NCI-H82 treated with DMSO at 0.1 percent for 48 hours (cell line): ENCODE measurements at regions not wholly inside any gene's neighbourhood (a gene's known extent, or its start where the extent isn't known, plus 50 kb on each side); places are given as distances from the start of the nearest gene placed in this dataset.
"Not testable (repeated sequence)": the region's sequence is repeated elsewhere in the genome, so short reads cannot be mapped to it uniquely, and the experiment has no call there.

Experiments used
- DNase-seq: peaks from one replicate; lab custom pipeline; 2025; ENCODE audit not compliant: unreplicated experiment; lab: John Stamatoyannopoulos, UW

DNA sequence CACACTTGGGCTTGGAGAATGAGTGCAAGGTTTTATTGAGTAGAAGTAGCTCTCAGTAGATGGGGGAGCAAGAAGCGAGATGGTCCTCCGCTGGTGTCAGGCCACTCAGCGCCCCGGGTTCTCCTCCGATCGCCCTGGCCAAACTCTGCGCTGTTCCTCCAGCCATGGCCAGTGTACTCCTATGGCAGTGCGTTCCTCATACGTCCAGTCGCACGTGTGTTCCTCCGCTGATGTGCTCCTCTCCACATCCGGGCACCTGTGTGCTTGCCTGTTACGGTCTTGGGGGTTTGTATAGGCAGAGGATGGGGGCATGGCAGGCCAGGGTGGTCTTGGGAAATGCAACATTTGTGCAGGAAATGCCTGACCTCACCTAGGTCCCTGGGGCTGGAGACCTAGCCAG, 1899.4 kb downstream of the PCDH9 start:
- DNase-seq, result no peak

DNA sequence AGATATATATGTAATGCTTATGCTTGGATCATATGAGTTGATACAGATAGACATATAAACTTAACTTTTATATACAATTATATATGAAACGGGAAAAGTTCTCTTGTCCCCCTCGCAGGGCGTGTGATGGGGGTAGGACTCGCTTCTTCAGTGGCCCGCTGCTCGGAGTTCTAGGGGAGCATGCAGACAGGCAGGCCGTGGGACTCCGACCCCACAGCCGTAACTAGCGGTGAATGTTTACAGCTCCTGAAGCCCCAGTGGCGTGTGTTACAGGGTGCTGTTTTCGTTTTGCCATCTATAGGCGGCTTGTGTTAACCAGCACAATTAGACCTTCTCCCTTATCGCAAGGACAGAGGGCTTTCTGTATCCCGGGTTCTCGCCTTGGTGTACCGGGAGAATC, 1899.8 kb downstream of the PCDH9 start:
- no peak for DNase-seq

DNA sequence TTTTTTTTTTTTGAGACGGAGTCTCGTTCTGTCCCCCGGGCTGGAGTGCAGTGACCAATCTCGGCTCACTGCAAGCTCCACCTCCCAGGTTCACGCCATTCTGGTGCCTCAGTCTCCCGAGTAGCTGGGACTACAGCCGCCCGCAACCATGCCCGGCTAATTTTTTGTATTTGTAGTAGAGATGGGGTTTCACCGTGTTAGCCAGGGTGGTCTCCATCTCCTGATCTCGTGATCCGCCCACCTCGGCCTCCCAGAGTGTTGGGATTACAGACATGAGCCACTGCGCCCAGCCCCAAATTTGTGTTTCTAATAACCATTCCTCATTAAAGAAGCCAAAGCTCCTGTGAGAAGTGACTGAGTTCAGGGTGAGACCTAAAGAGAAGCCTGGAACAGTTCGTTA, 1906.9 kb downstream of the PCDH9 start:
- DNase-seq, result not testable (repeated sequence)

DNA sequence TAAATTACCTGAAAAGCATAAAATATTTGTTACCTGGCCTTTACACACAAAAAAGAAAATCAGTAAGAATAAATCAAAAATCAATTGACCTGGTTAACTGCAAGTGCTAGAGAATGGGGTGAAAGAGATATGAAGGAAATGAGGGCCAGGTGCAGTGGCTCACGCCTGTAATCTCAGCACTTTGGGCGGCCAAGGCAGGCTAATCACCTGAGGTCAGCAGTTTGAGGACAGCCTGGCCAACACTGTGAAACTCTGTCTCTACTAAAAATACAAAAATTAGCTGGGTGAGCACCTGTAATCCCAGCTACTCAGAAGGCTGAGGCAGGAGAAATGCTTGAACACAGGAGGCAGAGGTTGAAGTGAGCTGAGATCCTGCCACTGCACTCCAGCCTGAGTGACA, 1908.7 kb downstream of the PCDH9 start:
- DNase-seq, result not testable (repeated sequence)

DNA sequence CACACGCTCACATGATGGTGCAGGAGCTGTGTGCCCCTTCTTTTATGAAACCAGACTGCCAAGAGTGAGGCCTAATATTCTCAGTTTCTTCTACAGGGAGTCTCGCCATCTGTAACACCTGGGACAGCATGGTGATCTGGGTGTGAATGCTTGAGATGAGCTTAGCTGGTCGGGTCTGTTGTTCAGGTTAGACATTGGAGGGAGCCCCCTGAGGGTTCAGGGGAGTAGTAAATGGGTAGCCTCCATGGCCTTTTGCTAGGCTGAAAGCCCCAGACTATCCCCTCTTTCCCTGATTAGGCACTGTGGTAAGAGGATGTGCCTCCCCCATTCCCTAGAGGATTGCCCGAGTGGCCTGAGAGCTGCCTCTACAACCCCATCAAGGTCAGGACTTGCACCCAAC, 1916.1 kb downstream of the PCDH9 start:
- DNase-seq, result no peak

DNA sequence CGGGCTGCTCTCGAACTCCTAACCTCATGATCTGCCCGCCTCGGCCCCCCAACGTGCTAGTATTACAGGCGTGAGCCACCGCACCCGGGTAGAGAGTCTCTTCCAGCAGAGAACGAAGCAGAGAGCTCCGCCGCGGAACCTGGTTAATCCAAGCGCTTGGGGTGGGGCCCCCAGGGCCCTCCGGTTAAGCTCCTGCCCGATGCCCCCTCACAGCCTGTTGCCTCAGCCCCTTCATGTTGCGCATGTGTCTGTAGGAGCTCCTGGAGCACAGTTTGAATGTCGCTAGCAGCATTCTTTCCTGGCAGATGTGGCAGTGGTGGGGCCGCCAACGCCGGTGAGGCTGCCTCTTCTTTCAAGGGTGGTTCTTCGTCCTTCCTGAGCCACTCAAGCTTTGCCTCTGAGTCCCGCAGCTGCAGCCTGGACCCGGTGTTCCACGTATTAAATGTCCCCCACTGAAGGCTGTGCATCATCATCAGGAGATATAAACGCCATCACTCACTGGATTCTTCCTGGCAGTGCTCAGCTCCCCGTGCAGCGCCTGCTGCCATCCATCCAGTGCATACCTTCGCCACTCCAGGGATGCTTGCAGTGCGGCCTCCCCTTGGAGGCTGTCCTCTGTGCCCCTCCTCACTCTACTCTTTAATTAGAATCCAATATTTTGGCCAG, 1919.3 kb downstream of the PCDH9 start:
- no peak for DNase-seq

DNA sequence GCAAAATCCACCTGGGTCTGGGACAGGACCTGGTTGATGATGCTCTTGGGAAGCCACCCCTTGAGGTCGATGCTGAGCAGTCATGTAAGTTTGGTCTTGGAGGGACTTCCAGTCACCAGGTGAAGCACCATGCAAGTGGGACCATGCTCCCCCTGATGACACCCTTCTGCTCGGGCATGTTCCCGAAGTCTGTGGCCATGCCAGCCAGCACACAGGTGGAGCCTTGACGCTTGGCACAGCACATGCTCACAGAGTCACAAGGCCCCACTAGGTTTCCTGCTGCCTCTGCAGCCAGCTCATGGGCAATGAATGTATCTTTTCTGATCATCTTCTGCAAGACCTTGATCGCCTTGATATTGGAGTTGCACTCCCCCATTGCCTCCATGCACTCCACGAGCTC, 1920.2 kb downstream of the PCDH9 start:
- DNase-seq, result no peak

DNA sequence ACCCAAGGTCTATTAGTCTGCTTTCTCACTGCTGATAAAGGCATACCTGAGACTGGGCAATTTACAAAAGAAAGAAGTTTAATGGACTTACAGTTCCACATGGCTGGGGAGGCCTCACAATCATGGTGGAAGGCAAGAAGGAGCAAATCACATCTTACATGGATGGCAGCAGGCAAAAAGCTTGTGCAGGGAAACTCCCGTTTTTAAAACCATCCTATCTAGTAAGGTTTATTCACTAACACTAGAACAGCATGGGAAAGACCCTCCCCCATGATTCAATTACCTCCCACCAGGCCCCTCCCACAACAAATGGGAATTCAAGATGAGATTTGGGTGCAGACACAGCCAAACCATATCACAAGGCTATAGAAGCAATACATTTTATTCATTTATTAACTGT, 1921.4 kb downstream of the PCDH9 start:
- DNase-seq, result not testable (repeated sequence)

DNA sequence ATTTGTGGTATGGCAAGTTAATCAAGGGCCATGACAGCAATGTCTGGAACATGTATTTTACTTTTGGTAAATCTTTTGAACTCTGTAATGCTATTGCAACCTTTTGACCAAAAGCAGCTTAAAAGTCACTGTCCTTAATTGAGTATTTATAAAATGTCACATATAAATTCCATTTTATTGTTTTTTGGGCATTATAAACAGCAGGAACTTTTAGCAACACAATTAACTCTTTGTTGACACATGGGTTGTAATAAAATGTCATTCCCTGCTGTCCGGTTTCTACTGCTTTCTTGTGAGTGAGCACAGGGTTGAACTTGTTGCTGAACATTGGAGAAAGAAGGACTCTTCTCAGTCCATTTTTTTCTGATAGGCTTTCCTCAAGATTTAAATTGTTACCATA, 1923.1 kb downstream of the PCDH9 start:
- no peak for DNase-seq

DNA sequence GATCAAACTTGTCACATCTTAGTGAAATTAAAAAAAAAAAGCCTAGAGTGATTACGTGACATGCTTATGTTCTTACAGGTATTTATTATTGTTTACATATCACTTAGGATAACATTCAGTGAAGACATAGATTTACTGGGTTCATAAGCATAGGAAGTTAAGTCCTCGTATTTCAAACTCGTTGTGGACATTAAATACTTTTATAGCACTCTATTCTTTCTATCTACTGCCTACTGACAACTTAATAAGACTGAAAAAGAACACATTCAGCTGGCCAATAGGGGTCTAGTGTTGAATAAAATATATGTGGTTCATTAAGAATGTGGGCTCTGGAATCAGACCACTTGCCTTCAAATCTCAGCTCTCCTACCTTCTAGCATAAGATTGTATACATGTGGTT, 1927.4 kb downstream of the PCDH9 start:
- no peak for DNase-seq

DNA sequence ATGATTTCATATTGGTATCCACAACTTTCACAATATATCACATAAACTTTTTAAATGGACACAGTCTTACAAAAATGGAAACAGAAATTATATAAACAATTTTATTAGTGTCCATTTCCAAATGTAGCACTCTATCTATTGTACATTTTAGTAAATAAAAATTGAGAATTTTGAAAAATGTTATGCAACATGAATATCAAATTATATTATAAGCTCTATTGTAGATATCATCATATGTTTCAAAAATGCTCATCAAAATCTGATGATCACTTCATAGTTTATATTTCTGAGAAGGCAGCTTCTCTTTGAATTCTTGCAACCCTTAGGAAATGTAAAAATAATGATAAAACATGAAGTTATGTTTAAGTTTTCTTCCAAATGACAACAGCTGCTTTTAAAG, 1928.6 kb downstream of the PCDH9 start:
- DNase-seq, result no peak

DNA sequence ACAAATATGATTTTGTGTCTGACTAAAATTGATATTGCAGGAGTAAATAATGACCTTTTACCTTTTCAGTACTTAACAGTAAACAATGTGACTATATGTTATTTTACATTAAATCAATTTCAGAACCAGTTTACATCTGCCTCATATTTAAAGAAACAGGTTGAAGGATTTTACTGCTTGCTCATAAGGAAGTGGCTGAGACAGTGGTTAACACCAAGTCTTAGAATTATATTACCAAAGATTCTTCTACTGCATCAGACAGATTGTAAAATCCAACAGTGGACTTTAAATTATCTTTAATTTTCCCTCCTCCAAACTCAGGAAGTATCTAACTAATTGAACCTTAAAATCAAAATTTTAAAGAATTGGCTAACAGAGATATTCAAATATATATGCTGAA, 1929.9 kb downstream of the PCDH9 start:
- DNase-seq, result no peak

DNA sequence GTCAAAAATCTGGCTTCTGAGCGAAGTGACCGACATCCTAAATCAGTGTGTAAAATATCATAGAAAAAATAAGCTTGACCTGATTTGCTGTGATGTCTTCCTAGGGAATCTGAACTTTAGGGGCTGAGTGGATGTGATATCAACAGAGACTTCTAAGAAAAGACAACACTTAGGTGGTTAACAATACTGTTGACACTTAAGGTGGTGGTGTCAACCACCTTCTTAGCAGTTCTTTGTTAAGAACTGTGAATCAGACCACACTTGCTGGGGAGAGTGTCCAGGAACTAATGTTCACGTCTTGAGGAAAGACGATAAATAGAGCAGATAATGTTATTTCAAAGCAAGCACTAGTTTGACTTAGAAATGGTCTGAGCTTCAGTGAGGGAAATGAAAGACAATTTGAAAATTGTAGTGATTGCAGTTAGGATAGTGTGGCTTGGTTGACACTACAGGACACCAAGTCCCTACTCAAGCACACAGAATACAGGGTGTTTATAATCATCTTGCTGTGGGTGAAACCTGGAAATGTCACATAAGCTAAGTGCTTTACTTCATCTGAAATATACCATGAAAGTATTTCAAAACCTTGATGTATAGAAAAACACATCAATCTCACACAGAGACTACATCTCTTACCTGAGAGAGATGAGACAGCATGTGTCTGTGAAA, 1936.5 kb downstream of the PCDH9 start:
- no peak for DNase-seq

DNA sequence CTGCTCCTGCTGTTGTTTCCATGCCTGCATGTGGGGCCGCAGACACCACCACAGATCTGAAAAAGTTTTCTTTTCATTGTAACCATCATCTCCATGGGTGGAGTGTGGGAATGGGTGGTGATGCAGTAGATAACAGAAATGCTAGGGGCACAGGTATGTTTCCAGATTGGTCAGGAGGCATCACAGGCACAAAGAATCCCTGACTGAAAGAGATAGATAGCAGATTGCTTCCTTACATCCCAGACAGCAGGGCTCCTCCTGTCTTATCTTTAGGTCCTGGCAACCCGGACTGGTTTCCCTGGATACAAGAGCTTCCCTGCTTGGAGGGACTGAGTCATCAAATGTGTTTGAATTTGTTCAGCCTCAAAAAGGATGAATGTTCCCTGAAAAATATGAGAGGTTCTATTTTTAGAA, 1937.6 kb downstream of the PCDH9 start:
- DNase-seq, result no peak

DNA sequence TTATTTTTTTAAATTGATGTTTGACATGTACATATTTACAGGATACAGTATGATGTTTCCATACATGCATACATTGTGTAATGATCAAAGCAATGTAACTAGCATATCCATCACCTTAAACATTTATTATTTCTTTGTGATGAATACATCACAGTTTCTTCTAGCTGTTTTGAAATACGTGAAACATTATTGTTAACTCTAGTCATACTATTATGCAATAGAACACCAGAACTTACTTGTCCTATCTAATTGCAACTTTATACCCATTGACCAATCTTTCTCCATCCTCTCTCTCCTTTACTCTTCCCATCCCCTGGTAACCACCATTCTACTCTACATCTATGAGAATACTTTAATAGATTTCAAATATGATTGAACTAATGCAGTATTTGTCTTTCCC, 1942.7 kb downstream of the PCDH9 start:
- DNase-seq, result no peak

DNA sequence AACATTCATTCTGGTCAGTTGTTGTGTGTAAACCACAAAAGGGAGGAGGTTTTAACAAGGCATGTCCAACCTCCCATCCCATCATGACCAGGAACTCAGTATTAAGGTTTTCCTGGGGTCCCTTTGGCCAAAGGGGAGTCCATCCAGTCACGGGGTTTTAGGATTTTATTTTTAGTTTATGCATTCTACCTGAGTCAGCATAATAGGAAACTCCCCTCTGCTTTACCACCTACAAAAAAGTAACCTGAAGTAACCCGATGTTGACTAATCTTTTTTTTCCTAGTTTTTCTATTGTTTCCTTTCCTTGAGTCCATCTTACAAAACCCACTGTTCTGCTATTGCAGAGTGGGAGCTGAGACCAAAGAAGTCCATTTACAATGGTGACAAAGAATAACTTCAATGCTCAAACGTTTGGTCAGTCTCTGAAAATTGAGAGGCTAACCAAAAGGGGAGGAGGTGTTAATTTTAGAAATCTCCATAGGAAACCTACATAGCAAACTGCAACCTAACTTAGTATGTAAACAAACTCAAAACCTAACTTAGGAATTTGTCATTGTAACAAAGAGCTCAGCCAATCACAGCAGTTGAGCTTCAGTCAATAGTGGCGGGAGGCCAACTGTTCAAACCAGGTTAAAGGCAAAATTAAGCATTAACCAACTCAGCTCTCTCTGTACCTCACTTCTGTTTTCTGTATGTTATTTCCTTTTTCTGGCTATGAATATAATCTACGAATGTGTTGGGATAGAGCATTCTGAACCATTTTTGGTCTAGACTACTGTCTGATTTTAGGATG, 1954.1 kb downstream of the PCDH9 start:
- DNase-seq, result no peak

DNA sequence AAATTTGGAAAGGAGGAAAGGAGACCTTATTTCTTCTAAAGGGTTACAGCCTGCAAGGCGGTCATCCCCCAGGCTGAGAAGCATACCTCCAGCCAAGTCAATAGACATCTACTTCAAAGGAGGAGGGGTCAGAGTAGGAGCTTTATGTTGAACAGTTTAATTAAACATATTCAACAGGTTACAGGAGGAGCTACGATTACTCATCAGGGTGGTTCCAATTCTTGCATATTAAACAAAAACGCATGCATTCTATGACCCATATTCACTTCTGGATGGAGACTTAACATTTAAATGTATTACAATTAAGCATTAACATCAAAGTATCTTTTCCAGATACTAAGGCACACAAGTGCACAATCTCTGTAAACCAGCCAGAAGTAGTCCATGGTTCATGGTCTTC, 1955.0 kb downstream of the PCDH9 start:
- no peak for DNase-seq

DNA sequence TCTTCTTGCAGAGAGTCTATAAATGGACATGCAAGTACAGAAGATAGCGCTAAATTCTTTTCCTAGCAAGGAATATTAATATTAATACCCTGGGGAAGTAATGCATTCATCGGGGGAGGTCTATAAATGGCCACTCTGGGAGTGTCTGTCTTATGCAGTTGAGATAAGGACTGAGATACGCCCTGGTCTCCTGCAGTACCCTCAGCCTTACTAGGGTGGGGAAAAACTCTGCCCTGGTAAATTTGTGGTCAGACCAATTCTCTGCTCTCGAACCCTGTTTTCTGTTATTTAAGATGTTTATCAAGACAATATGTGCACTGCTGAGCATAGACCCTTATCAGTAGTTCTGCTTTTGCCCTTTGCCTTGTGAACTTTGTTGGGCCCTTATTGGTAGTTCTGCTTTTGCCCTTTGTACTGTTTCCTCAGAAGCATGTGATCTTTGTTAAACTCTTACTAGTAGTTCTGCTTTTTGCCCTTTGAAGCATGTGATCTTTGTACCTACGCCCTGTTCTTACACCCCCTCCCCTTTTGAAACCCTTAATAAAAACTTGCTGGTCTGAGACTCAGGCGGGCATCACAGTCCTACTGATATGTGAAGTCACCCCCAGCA, 1956.2 kb downstream of the PCDH9 start:
- not testable (repeated sequence) for DNase-seq

DNA sequence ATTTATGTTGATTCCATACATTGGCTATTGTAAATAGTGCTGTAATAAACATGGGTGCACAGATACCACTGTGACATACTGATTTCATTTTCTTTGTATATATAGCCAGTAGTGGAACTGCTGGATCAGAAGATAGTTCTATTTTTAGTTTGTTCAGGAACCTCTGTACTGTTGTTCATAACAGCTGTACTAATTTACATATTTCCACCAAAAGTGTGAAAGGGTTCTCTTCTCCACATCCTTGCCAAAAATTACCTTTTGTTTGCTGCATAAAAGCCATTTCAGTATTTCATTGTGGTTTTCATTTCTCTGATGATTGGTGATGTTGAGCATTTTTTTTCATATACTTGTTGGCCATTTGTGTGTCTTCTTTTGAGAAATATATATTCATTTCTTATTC, 1962.1 kb downstream of the PCDH9 start:
- DNase-seq, result no peak

DNA sequence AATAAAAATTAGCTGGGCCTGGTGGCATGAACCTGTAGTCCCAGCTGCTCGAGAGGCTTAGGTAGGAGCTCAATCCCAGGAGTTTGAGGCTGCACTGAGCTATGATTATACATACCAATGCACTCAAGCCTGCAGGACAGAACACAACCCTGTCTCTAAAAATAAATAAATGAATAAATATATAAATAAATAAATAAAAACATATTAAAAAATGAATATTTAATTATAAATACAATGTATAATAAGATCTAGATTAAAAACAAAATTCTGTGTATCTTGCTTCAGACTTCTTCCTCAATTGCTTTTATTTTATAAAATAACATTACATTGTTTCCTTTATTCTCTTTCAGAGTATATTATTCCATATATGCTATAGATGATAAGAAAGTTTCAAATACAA, 1964.1 kb downstream of the PCDH9 start:
- no peak for DNase-seq

DNA sequence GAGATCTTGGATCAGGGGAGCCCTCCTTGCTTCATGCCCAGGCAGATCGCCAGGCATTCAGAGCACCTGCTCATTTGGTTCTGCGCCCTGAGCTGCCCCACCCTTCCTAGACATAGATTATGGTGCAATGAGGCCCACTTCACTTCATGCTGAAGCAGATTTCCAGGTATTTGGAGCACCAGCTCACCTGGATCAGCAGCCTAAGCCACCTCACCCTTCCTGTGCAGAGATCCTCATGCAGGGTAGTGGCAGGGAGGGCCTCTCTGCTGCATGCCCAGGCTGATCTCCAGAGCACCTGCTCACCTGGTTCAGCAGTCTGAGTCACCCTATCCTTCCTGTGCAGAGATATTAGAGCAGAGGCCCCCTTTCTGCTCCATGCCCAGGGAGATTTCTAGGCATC, 1966.1 kb downstream of the PCDH9 start:
- DNase-seq, result no peak
